Nephron (organoid): ENCODE measurements at regions not wholly inside any gene's neighbourhood (a gene's known extent, or its start where the extent isn't known, plus 50 kb on each side); places are given as distances from the start of the nearest gene placed in this dataset.

Experiments
- H3K27ac Mint-ChIP-seq, 3 experiments: 2 replicates each; pipeline ENCODE4 v1.8.0; 2020; ENCODE audit warnings: mixed read lengths in 3 of 3, mild to moderate bottlenecking in 2 of 3, moderate library complexity in 1 of 3
- H3K27me3 Mint-ChIP-seq: 2 replicates; pipeline ENCODE4 v1.8.0; 2021; ENCODE audit warnings: low read depth, mild to moderate bottlenecking, moderate library complexity, mixed read lengths
- H3K36me3 Mint-ChIP-seq: 2 replicates; pipeline ENCODE4 v1.8.0; 2020; ENCODE audit warnings: low read depth, mixed read lengths
- H3K4me1 Mint-ChIP-seq: 2 replicates; pipeline ENCODE4 v1.8.0; 2020; ENCODE audit warnings: mixed read lengths
- H3K4me3 Mint-ChIP-seq, 3 experiments: 2 replicates each; pipeline ENCODE4 v1.8.0; 2020; ENCODE audit warnings: mild to moderate bottlenecking in 3 of 3, mixed read lengths in 3 of 3, moderate library complexity in 2 of 3
- H3K9me3 Mint-ChIP-seq: 2 replicates; pipeline ENCODE4 v1.8.0; 2020; ENCODE audit warnings: mixed read lengths
- CTCF ChIP-seq, 3 experiments: fragments of 200-600 bp; sonication (generic); IDR thresholded peaks; one replicate each; pipeline ENCODE4 v1.5.0; 2021; ENCODE audit warnings: antibody characterized with exemption in 3 of 3; ENCODE audit not compliant: unreplicated experiment in 3 of 3

DNA sequence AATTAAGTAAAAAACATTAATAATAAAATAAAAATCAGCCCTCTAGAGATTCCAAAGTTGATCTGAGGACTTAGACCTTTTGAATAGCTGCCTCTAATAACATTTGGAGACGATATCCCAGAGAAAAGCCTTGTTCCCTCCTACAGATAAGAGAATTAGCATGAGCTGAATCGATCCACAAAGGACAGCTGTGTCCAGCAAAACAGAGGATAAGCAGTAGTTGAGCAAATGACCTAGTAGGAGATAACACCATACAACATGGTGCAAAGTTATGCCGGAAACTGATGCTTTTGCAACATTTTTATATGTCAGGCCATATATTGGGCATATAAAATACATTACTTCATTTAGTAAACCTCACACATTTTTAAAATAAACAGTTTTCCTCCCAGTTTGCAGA is 212.2 kb upstream of the PRR16 start:
- no peaks in the 10 kb centered on the region for H3K4me1 Mint-ChIP-seq
- TF ChIP-seq CTCF (IDR thresholded peaks at IDR 0.05; ENCODE audit: unreplicated experiment in 3 of 3) = no peak
- H3K36me3 Mint-ChIP-seq = no peaks in the 10 kb centered on the region
- no peaks in the 10 kb centered on the region for H3K27me3 Mint-ChIP-seq
- H3K27ac Mint-ChIP-seq = no peak overlapping the region
- H3K4me3 Mint-ChIP-seq = no peak overlapping the region
- no peaks in the 10 kb centered on the region for H3K9me3 Mint-ChIP-seq

GRCh38 chr5:120252839-120253238 is 211.3 kb upstream of the PRR16 start:
- no peaks in the 10 kb centered on the region for H3K4me1 Mint-ChIP-seq
- no peak for TF ChIP-seq CTCF (IDR thresholded peaks at IDR 0.05; ENCODE audit: unreplicated experiment in 3 of 3)
- H3K36me3 Mint-ChIP-seq = no peaks in the 10 kb centered on the region
- H3K9me3 Mint-ChIP-seq = no peaks in the 10 kb centered on the region
- no peak overlapping the region for H3K27ac Mint-ChIP-seq
- no peaks in the 10 kb centered on the region for H3K27me3 Mint-ChIP-seq
- H3K4me3 Mint-ChIP-seq = no peak overlapping the region

DNA sequence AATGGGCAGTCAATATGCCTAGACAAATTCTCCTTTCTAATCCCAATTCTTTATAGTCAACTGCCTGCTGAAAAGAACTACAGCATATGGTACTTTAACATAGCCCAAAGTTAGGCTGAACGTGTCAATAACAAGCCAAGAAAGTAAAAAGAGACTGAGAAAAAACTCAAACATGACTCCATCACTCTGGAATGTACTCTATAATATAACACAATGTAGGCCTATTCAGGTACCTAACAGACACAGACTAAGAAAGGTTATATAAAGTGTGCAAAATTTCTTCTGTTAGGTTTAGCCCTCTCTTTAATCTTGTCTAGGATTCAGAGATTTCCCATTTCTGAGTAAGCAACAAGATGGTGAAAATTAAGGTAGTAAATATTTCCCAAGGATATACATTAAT is 209.7 kb upstream of the PRR16 start:
- H3K9me3 Mint-ChIP-seq = no peaks in the 10 kb centered on the region
- no peaks in the 10 kb centered on the region for H3K27me3 Mint-ChIP-seq
- H3K36me3 Mint-ChIP-seq = no peaks in the 10 kb centered on the region
- H3K4me1 Mint-ChIP-seq = no peaks in the 10 kb centered on the region
- TF ChIP-seq CTCF (IDR thresholded peaks at IDR 0.05; ENCODE audit: unreplicated experiment in 3 of 3) = no peak
- no peak overlapping the region for H3K4me3 Mint-ChIP-seq
- no peak overlapping the region for H3K27ac Mint-ChIP-seq

DNA sequence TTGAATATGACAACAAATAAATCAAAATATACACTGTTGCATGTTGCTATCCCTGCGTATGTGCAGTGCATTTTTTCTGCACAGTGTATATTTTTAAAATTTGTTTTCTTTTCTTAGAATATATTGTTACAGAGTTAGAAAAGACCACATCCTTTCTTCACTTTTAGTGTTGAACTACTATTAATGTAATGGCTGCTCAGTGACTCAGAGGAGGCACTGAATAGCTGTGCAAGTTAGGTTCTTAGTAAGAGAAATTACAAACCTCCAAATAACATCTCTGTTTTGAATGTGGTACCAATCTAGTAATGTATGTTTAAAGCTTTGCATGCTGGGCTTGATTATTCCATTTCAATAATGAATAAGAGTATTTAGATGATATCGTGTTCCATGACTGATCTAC is 208.9 kb upstream of the PRR16 start:
- Mint-ChIP-seq H3K4me1 (no peaks in the 10 kb centered on the region), H3K36me3 (no peaks in the 10 kb centered on the region), H3K9me3 (no peaks in the 10 kb centered on the region), H3K27me3 (no peaks in the 10 kb centered on the region), H3K4me3 (no peak overlapping the region), H3K27ac (no peak overlapping the region)
- no peak for TF ChIP-seq CTCF (IDR thresholded peaks at IDR 0.05; ENCODE audit: unreplicated experiment in 3 of 3)

DNA sequence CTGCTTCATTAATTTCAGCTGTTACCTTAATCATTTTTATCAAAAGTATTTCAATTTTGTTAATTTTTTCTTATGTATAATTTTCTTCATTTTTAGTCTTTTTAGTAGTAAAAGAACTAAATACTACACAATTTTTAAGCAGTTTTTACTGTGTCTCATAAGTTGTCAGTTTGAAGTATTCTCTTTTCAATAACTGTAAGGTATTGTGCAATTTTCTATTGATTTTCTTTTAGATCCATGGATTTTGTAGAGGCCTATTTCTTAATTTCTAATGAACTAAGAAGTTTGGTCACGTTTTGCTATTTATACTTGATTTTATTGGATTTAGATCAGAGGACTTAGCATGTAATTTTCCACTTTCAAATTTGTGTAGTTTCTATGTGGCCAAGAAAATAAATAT is 207.7 kb upstream of the PRR16 start:
- Mint-ChIP-seq H3K9me3 (no peaks in the 10 kb centered on the region), H3K4me3 (no peak overlapping the region), H3K27me3 (no peaks in the 10 kb centered on the region), H3K36me3 (no peaks in the 10 kb centered on the region), H3K27ac (no peak overlapping the region), H3K4me1 (no peaks in the 10 kb centered on the region)
- no peak for TF ChIP-seq CTCF (IDR thresholded peaks at IDR 0.05; ENCODE audit: unreplicated experiment in 3 of 3)

DNA sequence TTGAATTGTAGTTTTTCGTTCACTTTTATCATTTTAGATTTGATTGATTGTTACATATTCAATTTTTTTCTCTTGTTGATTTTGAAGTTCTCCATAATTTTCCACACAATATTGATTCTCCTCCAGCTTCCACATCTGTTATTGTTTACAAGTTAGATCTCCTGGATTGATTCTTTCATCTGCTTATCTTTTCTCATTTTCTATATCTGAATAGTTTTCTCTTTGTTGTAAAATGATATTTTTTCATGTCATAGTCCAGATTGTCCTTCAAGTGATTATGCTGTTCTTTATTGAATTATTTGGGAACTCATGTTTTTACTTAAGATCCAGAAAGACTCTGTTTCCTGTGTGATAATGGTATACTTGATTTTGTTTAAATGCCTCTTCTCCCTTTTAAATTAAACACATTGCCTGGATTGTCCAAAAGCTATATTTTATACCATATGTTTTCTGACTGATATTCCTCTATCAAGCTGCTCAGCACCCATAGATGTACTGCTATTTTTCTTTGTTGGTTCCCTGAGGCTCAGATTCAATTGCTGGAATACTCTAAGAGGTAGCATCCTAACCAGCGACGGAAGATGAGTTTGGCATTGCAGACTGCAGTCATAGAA is 206.6 kb upstream of the PRR16 start:
- no peak for TF ChIP-seq CTCF (IDR thresholded peaks at IDR 0.05; ENCODE audit: unreplicated experiment in 3 of 3)
- H3K36me3 Mint-ChIP-seq = no peaks in the 10 kb centered on the region
- no peaks in the 10 kb centered on the region for H3K27me3 Mint-ChIP-seq
- H3K27ac Mint-ChIP-seq = no peak overlapping the region
- no peaks in the 10 kb centered on the region for H3K4me1 Mint-ChIP-seq
- no peaks in the 10 kb centered on the region for H3K9me3 Mint-ChIP-seq
- H3K4me3 Mint-ChIP-seq = no peak overlapping the region
